ENCODE measurements at regions not wholly inside any gene's neighbourhood (a gene's known extent, or its start where the extent isn't known, plus 50 kb on each side); places are given as distances from the start of the nearest gene placed in this dataset.

GRCh38 chr11:131185915-131186314 lies 184.5 kb upstream of the NTM start:
- TF ChIP-seq CTCF (IDR thresholded peaks at IDR 0.05; ENCODE audit: insufficient read depth, low read length, poor library complexity, severe bottlenecking): no peak
- TF ChIP-seq EZH2phosphoT487 (conservative IDR thresholded peaks at IDR 0.05; ENCODE audit: low read length): no peak

All from SU-DHL-6 (cell line).